Sigmoid colon (tissue), 6 donors: ENCODE measurements at regions not wholly inside any gene's neighbourhood (a gene's known extent, or its start where the extent isn't known, plus 50 kb on each side); places are given as distances from the start of the nearest gene placed in this dataset.

Experiments
- DNase-seq: peaks from one replicate; pipeline ENCODE4 v3.0.0-alpha.2; 2019
- H3K27ac ChIP-seq, 4 donors: fragments of 200-600 bp; sonication (generic); one replicate each; pipeline ENCODE4 v1.5.1; 2016 to 2019; ENCODE audit warnings: mild to moderate bottlenecking in 1 of 4
- H3K27me3 ChIP-seq, 3 donors: fragments of 200-600 bp; sonication (generic); one replicate each; pipeline ENCODE4 v1.5.1; 2019; ENCODE audit warnings: mild to moderate bottlenecking in 1 of 3
- H3K36me3 ChIP-seq, 4 donors: fragments of 200-600 bp; sonication (generic); one replicate each; pipeline ENCODE4 v1.5.1; 2016 to 2019
- H3K4me1 ChIP-seq, 4 donors: fragments of 200-600 bp; sonication (generic); one replicate each; pipeline ENCODE4 v1.5.1; 2017 to 2019
- H3K4me3 ChIP-seq, 4 donors: fragments of 200-600 bp; sonication (generic); one replicate each; pipeline ENCODE4 v1.5.1; 2017 to 2019; ENCODE audit warnings: mild to moderate bottlenecking in 2 of 4, moderate library complexity in 1 of 4
- H3K9me3 ChIP-seq, 4 donors: fragments of 200-600 bp in 3 of 4; sonication (generic) in 3 of 4; one replicate each; pipeline versions ENCODE4 v1.5.1 to v1.6.1; 2013 to 2019
- EP300 ChIP-seq, 4 donors: sonication (generic); formaldehyde crosslinking; IDR thresholded peaks; one replicate each; pipeline ENCODE4 v1.6.1; 2017; ENCODE audit warnings: antibody characterized with exemption in 4 of 4
- POLR2A ChIP-seq, 2 donors: fragments of 450-650 bp; IDR thresholded peaks; one replicate each; pipeline ENCODE4 v1.6.1; 2016; ENCODE audit warnings: antibody characterized with exemption in 2 of 2, mild to moderate bottlenecking in 2 of 2, moderate library complexity in 2 of 2
- POLR2AphosphoS5 ChIP-seq, 4 donors: sonication (generic); formaldehyde crosslinking; IDR thresholded peaks; one replicate each; pipeline ENCODE4 v1.6.1; 2017; ENCODE audit warnings: antibody characterized with exemption in 4 of 4
- whole genome bisulfite sequencing, 2 donors: extraction: QIAGEN DNeasy Blood & Tissue Kit; methylation state at CpG; one replicate each; pipeline ENCODE4 v1.1.7; 2013; 5-methylcytosine and 5-hydroxymethylcytosine counted together
- intact Hi-C: fragments of 100-400 bp; cut with DNase I; formaldehyde crosslinking; loops from one replicate; pipeline ENCODE4 v1.15.1; 2023
- TF ChIP-seq, protein P1 (sequence below), 4 experiments: fragments of 450-650 bp in 3 of 4; fragments of 200-600 bp in 1 of 4; IDR thresholded peaks; one replicate each; pipeline ENCODE4 v1.5.1; 2016 to 2019; ENCODE audit warnings: antibody characterized with exemption in 4 of 4, mild to moderate bottlenecking in 3 of 4, moderate library complexity in 2 of 4
- donor health status: healthy with polysubstance abuse.
- donor health status: healthy.

GRCh38 chr2:181126311-181126868 lies 146.0 kb downstream of the UBE2E3 start:
- Histone ChIP-seq H3K9me3 (no peaks in the 10 kb centered on the region), H3K4me1 (no peaks in the 10 kb centered on the region), H3K36me3 (no peaks in the 10 kb centered on the region), H3K27me3 (no peaks in the 10 kb centered on the region), H3K4me3 (no peak overlapping the region), H3K27ac (no peak overlapping the region)
- WGBS, 2 donors, result 89 to 92% methylated on average over 5 of the region's 5 CpGs
- no peak for DNase-seq
- intact Hi-C loops, result no loop called here
- TF ChIP-seq POLR2AphosphoS5 (IDR thresholded peaks at IDR 0.05) (no peak), EP300 (IDR thresholded peaks at IDR 0.05) (no peak), POLR2A (IDR thresholded peaks at IDR 0.05) (no peak)
- TF ChIP-seq, protein P1, sequence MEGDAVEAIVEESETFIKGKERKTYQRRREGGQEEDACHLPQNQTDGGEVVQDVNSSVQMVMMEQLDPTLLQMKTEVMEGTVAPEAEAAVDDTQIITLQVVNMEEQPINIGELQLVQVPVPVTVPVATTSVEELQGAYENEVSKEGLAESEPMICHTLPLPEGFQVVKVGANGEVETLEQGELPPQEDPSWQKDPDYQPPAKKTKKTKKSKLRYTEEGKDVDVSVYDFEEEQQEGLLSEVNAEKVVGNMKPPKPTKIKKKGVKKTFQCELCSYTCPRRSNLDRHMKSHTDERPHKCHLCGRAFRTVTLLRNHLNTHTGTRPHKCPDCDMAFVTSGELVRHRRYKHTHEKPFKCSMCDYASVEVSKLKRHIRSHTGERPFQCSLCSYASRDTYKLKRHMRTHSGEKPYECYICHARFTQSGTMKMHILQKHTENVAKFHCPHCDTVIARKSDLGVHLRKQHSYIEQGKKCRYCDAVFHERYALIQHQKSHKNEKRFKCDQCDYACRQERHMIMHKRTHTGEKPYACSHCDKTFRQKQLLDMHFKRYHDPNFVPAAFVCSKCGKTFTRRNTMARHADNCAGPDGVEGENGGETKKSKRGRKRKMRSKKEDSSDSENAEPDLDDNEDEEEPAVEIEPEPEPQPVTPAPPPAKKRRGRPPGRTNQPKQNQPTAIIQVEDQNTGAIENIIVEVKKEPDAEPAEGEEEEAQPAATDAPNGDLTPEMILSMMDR (IDR thresholded peaks at IDR 0.05), result no peak

DNA sequence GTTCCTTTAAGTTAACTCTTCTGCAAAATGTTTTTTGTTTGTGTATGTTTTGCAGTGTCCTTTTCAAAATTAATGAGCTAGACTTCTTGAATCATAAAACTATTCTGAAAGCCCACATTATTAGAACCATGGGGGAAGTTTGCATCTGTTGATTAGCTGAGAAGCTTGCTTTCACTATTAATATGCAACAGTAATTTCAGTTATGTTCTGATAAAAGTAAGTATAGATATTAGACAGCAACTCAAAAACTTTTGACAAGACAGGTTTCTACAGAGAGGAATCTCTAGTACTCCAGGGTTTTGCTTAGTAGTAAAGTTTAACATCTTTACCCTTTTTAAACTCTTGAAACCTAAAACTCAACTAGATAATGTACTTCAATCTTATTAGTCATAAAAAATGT lies 147.8 kb downstream of the UBE2E3 start:
- no peak for DNase-seq
- intact Hi-C loops, result no loop called here
- no peaks in the 10 kb centered on the region for H3K27me3 ChIP-seq
- no peaks in the 10 kb centered on the region for H3K36me3 ChIP-seq
- TF ChIP-seq POLR2AphosphoS5 (IDR thresholded peaks at IDR 0.05), result no peak
- TF ChIP-seq, protein P1 (IDR thresholded peaks at IDR 0.05), result no peak
- TF ChIP-seq EP300 (IDR thresholded peaks at IDR 0.05), result no peak
- no peak for TF ChIP-seq POLR2A (IDR thresholded peaks at IDR 0.05)
- H3K9me3 ChIP-seq, result no peaks in the 10 kb centered on the region
- H3K4me3 ChIP-seq, result no peak overlapping the region
- no peaks in the 10 kb centered on the region for H3K4me1 ChIP-seq
- H3K27ac ChIP-seq, result no peak overlapping the region

DNA sequence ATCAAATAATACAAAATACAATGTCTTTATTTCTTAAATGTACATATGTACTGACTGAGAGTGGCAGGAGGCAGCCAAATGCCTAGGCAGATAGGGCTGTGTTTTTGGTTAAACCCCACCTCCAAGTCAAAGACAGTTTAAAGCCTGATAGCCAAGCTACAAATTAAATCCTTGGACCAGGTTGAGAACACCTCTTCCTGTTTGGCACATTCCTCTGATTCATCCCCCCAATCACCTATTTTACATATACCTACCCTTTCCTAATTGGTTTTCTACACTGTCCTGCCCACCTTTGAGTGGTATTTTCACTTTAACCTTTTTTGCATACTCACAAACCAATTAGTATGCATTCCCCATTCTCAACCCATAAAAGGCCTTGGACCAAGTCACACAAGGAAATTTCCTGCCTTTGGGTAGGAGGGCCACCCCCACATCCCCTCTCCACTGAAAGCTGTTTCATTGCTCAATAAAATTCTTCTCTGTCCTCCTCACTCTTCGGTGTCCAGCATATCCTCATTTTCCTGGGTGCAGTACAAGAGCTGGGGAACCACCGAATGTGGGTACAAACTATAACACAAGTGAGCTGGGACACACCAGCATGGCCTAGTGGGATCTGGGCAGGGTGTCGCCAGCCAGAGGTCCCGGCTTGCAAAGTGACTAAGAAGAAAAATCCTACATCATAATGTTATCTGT lies 149.1 kb downstream of the UBE2E3 start:
- DNase-seq, result no peak
- no peaks in the 10 kb centered on the region for H3K9me3 ChIP-seq
- TF ChIP-seq POLR2AphosphoS5 (IDR thresholded peaks at IDR 0.05), result no peak
- TF ChIP-seq POLR2A (IDR thresholded peaks at IDR 0.05), result no peak
- no peak for TF ChIP-seq EP300 (IDR thresholded peaks at IDR 0.05)
- TF ChIP-seq, protein P1 (IDR thresholded peaks at IDR 0.05), result no peak
- H3K36me3 ChIP-seq, result no peaks in the 10 kb centered on the region
- WGBS, 2 donors, result 87% methylated on average over 4 of the region's 4 CpGs
- H3K27ac ChIP-seq, result no peak overlapping the region
- H3K4me1 ChIP-seq, result no peaks in the 10 kb centered on the region
- H3K27me3 ChIP-seq, result no peaks in the 10 kb centered on the region
- intact Hi-C loops, result no loop called here
- no peak overlapping the region for H3K4me3 ChIP-seq

DNA sequence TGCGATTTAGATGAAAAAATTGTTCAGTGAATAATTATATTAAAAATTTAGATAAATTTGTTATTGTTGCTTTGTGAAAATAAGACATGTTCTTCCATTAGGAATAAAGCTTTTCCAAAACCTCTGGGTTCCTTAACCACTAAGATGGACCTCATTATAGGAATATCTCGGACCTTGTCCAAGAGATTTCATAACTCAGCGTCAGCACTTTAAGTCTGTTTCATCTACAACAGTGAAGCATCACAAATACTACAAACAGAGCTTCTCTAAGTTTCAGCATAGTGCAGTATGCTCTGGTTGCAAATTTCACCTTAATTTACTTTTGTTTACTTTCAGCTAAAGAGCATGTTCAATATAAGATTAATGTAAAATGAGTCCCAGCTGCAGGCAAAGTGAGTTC lies 150.3 kb downstream of the UBE2E3 start:
- 85 to 88% methylated on average over 3 of the region's 3 CpGs for WGBS, 2 donors
- TF ChIP-seq POLR2AphosphoS5 (IDR thresholded peaks at IDR 0.05) (no peak), EP300 (IDR thresholded peaks at IDR 0.05) (no peak), POLR2A (IDR thresholded peaks at IDR 0.05) (no peak)
- TF ChIP-seq, protein P1 (IDR thresholded peaks at IDR 0.05), result no peak
- Histone ChIP-seq H3K4me3 (no peak overlapping the region), H3K36me3 (no peaks in the 10 kb centered on the region), H3K9me3 (no peaks in the 10 kb centered on the region), H3K27ac (no peak overlapping the region), H3K27me3 (no peaks in the 10 kb centered on the region), H3K4me1 (no peaks in the 10 kb centered on the region)
- no peak for DNase-seq
- intact Hi-C loops, result no loop called here

DNA sequence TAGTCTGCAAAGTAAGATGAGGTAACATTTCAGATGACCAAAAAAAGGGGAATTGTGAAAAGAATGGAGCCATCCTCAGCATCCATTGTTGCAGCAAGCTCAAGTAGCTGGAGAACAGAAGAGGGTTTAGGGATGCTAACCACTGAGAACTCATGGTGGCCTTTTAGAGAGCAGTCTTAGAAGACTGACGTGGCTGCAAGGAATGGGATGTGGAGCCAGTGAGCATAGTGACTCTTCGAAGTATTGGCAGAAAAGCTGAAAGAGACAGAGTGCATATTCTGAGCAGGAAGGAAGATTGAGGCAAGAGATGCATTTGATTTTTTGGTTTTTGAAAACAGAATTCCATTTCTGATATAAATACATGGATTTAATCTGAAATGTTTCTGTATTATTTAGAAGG lies 151.2 kb downstream of the UBE2E3 start:
- TF ChIP-seq EP300 (IDR thresholded peaks at IDR 0.05), result no peak
- TF ChIP-seq, protein P1 (IDR thresholded peaks at IDR 0.05), result no peak
- TF ChIP-seq POLR2AphosphoS5 (IDR thresholded peaks at IDR 0.05), result no peak
- TF ChIP-seq POLR2A (IDR thresholded peaks at IDR 0.05), result no peak
- intact Hi-C loops, result no loop called here

More for the DNA sequence above, 151.2 kb downstream of the UBE2E3 start:
- Histone ChIP-seq H3K36me3 (no peaks in the 10 kb centered on the region), H3K9me3 (no peaks in the 10 kb centered on the region), H3K27me3 (no peaks in the 10 kb centered on the region), H3K27ac (no peak overlapping the region), H3K4me3 (no peak overlapping the region), H3K4me1 (no peaks in the 10 kb centered on the region)
- WGBS, 2 donors, result 58 to 65% methylated on average over 2 of the region's 2 CpGs
- no peak for DNase-seq
